ENCODE measurements at regions not wholly inside any gene's neighbourhood (a gene's known extent, or its start where the extent isn't known, plus 50 kb on each side); places are given as distances from the start of the nearest gene placed in this dataset.

DNA sequence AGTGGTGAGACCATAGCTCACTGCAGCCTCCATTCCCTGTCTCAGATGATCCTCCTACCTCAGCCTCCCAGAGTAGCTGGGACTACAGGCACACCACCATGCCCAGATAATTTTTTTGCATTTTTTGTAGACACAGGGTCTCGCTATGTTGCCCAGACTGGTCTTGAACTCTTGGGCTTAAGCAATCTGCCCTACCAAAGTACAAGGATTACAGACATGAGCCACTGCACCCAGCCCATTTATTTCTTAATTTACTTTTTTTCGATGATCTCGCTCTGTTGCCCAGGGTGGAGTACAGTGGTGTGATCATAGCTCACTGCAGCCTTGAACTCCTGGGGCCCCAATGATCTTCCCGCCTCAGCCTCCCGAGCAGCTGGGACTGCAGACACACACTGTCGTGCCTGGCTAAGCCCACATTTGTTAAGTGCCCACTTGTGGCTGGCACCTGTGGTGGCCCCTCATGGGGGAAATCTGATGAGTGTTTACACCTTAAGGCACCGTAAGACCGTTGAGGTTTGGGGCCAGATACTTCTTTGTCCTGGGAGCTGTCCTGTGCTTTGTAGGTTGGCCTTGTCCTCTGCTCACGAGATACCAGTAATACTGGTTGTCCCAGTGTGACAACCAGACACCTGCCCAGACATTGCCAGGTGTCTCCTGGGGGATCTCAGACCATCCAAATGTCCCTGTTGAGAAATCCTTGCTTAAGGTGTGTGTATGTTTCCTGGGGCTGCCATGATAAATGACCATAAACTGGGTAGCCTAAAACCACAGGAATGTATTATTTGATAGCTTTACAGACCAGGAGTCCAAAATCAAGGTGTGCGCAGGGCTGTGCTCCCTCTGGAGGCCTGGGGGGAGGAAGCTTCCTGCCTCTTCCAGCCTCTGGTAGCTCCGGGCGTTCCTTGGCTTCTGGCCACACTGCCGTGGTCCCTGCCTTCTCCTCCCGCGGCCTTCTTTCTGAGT, 141.4 kb upstream of the GSE1 start:
- TF ChIP-seq EZH2 (IDR thresholded peaks at IDR 0.05; ENCODE audit: insufficient read depth, poor library complexity, severe bottlenecking) (no peak), EZH2phosphoT487 (IDR thresholded peaks at IDR 0.05; ENCODE audit: insufficient read depth, low read depth) (no peak)
